ENCODE measurements at regions not wholly inside any gene's neighbourhood (a gene's known extent, or its start where the extent isn't known, plus 50 kb on each side); places are given as distances from the start of the nearest gene placed in this dataset.

- TF ChIP-seq POLR2A (IDR thresholded peaks at IDR 0.05) (no peak), CTCF (IDR thresholded peaks at IDR 0.05) (no peak)
These were observed 58.6 kb upstream of the PTCHD4 start for GRCh38 chr6:48169635-48170034.
